ENCODE measurements at regions not wholly inside any gene's neighbourhood (a gene's known extent, or its start where the extent isn't known, plus 50 kb on each side); places are given as distances from the start of the nearest gene placed in this dataset.

GRCh38 chr1:98078596-98078995 is 157.8 kb upstream of the DPYD start:
- intact Hi-C loops (cut with micrococcal nuclease): no loop called here

GRCh38 chr1:98077691-98078090 is 156.9 kb upstream of the DPYD start:
- intact Hi-C loops (cut with micrococcal nuclease): no loop called here

- intact Hi-C loops (cut with micrococcal nuclease): no loop called here
These were observed 154.8 kb upstream of the DPYD start for GRCh38 chr1:98075626-98076025.

GRCh38 chr1:98073823-98074222 is 153.0 kb upstream of the DPYD start:
- intact Hi-C loops (cut with micrococcal nuclease): no loop called here

DNA sequence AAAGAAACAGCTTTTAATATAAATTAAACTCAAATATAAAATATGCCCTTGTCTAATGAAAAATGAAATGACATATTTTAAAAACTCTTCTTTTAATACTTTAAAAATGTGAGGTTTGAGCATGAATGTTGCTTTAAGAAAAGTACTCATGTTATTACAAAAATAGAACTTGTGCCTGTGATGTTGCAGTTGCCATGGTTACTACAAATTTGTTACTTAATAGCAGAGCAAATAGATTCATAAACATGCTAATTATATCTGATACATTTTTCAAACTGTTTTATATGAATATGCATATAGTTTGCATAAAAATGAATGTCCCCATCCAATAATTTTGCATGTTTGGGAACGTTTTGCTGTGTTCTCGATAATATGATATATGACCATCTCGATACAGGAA is 152.3 kb upstream of the DPYD start:
- intact Hi-C loops (cut with micrococcal nuclease): no loop called here

DNA sequence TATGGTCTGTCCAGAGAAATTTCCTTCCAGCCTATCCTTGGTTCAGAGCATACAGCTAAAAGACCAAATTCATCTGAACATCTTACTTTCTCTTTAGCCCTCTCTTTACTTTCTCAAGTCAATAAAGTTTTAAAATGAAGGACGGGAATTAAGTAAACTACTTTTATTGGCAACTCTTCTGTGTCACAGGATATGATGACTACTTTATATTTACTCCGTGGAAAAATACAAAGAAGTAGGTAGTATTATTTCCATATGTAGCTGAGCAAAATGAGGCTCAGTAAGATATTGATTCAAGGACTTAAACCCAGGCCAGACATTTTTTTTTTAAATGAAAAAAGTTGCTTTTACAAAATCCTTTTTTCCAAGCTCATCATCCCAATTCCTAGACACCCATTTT is 151.2 kb upstream of the DPYD start:
- intact Hi-C loops (cut with micrococcal nuclease): no loop called here

GRCh38 chr1:98068016-98068415 is 147.2 kb upstream of the DPYD start:
- intact Hi-C loops (cut with micrococcal nuclease): no loop called here

GRCh38 chr1:98066911-98067310 is 146.1 kb upstream of the DPYD start:
- intact Hi-C loops (cut with micrococcal nuclease): no loop called here

- intact Hi-C loops (cut with micrococcal nuclease): loop anchor here (10.0 kb wide), 1 partner anchor 1195 kb away; no protein-coding TSS in a partner anchor
These were observed 138.8 kb upstream of the DPYD start for GRCh38 chr1:98059620-98060019.

- intact Hi-C loops (cut with micrococcal nuclease): loop anchor here (10.0 kb wide), 1 partner anchor 1194 kb away; no protein-coding TSS in a partner anchor
These were observed 137.8 kb upstream of the DPYD start for GRCh38 chr1:98058676-98059075.

DNA sequence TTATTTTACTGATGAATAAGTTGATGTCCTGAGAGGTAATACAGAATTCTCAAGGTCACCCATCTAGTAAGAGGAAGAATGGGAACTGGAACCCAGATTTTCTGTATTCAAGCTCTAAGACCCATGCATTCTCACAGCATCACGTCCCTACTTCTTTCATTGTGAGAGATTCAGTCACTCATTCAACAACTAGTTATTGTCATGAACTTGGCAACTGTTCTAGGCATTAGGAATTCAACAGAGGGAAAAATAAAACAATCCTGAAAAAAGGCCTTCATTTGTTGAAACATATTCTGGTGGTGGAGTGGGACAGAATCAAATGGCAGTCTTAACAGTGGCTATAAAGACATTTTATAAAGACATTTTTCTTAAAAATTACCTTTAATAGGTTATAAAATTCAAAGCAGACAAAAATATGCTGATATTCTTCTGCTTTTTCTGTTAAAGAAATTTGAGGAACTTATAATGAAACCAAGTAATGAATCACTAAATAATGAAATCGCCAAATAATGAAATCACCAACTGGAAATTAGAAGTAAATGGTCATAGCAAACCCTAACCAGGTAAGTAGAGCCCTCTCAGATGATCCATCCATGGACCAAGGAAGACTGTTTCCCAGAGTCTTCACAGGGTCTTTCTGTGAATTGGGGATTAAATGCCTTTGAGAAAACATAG is 136.5 kb upstream of the DPYD start:
- intact Hi-C loops (cut with micrococcal nuclease): loop anchor here (10.0 kb wide), 1 partner anchor 1193 kb away; no protein-coding TSS in a partner anchor

- intact Hi-C loops (cut with micrococcal nuclease): loop anchor here (10.0 kb wide), 1 partner anchor 1192 kb away; no protein-coding TSS in a partner anchor
These were observed 135.9 kb upstream of the DPYD start for GRCh38 chr1:98056781-98057180.

DNA sequence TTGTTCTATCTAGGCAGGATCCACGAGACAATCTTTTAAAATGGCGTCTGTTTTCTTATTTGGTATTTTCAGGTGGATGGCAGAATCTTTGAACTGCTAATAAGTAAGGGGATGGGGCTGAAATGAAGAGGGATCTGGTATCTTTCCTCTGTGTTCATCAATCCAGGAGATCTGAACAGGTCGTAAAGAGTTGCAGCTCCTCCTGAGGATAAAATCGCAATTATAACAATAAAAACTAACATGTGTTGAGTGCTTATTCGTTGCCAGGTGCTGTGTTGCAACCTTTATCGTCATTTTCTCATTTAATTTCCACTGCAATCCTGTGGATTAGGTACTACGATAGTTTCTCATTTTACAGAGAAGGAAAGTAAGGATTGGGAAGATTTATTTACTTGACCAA is 134.6 kb upstream of the DPYD start:
- intact Hi-C loops (cut with micrococcal nuclease): loop anchor here (10.0 kb wide), 1 partner anchor 1191 kb away; no protein-coding TSS in a partner anchor

- intact Hi-C loops (cut with micrococcal nuclease): loop anchor here (5.0 to 10.0 kb wide), 6 partner anchors 207 to 1653 kb away; partner anchors contain the start of gene PTBP2
These were observed 134.0 kb upstream of the DPYD start for GRCh38 chr1:98054786-98055185.

DNA sequence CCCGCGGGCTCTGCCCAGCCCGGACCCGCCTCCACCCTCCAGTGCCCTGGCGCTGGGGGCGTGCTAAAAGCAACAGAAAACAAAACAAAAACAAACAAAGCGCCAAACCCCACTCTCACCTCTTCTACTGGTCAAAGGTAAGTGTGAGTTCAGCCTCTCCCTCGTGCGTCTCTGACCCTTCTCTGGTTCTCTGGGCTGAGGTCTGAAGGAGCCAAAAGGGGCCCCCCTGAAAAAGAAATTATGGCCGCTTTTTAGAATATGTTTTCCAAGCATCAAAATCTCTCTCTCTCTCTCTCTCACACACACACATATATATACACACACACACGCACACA is 133.5 kb upstream of the DPYD start:
- intact Hi-C loops (cut with micrococcal nuclease): loop anchor here (5.0 to 10.0 kb wide), 6 partner anchors 207 to 1653 kb away; partner anchors contain the start of gene PTBP2

- intact Hi-C loops (cut with micrococcal nuclease): loop anchor here (2.0 to 10.0 kb wide), 7 partner anchors 21 to 1654 kb away; partner anchors contain the start of gene PTBP2
These were observed 132.9 kb upstream of the DPYD start for GRCh38 chr1:98053471-98054366.

- intact Hi-C loops (cut with micrococcal nuclease): loop anchor here (1.0 to 10.0 kb wide), 14 partner anchors 204 to 1814 kb away; partner anchors contain the start of gene PTBP2
These were observed 130.3 kb upstream of the DPYD start for GRCh38 chr1:98051065-98051675.

GRCh38 chr1:98049370-98050135 is 128.7 kb upstream of the DPYD start:
- intact Hi-C loops (cut with micrococcal nuclease): loop anchor here (2.0 to 10.0 kb wide), 8 partner anchors 202 to 1813 kb away; partner anchors contain the start of gene PTBP2

- intact Hi-C loops (cut with micrococcal nuclease): loop anchor here (1.0 to 5.0 kb wide), 3 partner anchors 13 to 823 kb away; partner anchors contain the start of gene DPYD
These were observed 128.0 kb upstream of the DPYD start for GRCh38 chr1:98048751-98049325.

- intact Hi-C loops (cut with micrococcal nuclease): loop anchor here (1.0 to 5.0 kb wide), 3 partner anchors 12 to 824 kb away; partner anchors contain the start of gene DPYD
These were observed 127.4 kb upstream of the DPYD start for GRCh38 chr1:98048244-98048643.

Measured in T-helper 1 cell treated with Interleukin-12 subunit alpha and Interleukin-12 subunit beta and Interleukin-4 antibody, amounts not matched to agents 30 ng/mL and 1 ng/mL, for 36 hours (primary cell).